MV-4-11 (cell line): ENCODE measurements at regions not wholly inside any gene's neighbourhood (a gene's known extent, or its start where the extent isn't known, plus 50 kb on each side); places are given as distances from the start of the nearest gene placed in this dataset.

Source experiments
- DNase-seq: peaks from one replicate; lab custom pipeline; 2025; lab: John Stamatoyannopoulos, UW

DNA sequence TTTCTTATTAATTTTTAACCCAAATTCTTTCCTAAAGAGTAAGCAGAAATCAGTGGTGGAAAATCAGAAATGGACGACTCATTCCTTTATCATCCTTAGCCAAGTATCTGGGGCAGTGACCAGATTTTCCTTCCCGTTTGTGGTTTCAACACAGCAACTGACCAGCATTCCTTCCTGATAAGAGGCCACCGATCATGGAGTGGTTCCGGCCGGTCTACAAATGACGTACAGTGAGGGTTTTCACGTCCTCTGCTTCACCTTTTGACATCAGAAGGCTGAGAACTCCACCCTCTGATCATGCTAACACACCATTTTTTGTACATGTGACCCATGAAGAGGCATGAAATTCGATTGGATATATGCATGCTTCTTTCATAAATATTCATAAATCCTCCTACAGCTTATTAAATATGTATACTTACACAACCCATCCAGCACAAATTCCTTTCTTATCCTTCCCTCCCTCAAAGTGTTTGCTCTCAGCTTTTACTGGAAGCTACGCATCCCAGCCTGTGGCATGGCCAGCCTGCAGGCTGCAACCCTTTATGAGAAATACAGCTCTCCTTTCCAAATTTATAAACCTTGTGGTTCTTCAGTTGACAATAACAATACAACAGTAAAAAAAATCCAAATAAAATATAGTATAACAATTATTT is 173.0 kb upstream of the CASK start:
- DNase-seq = no peak

DNA sequence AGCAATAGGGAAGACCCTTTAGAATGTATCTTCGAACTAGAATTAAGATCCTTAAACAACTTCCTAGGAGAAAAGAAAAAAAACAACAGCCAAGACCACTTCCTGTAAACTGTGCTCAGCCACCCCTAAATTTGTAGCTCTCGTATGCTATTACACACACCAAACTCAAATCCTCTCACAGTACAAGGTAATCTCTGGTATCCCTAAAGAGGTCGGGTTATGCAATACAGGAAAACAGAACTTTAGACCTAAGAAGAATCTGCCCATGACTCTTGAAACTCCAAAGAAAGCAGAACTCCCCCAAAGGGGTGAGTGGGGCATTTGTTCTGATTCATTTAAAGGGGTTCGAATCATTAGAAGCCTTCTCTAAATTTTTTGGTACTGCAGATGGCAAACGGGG is 170.9 kb upstream of the CASK start:
- peak; percentile 58 for DNase-seq

DNA sequence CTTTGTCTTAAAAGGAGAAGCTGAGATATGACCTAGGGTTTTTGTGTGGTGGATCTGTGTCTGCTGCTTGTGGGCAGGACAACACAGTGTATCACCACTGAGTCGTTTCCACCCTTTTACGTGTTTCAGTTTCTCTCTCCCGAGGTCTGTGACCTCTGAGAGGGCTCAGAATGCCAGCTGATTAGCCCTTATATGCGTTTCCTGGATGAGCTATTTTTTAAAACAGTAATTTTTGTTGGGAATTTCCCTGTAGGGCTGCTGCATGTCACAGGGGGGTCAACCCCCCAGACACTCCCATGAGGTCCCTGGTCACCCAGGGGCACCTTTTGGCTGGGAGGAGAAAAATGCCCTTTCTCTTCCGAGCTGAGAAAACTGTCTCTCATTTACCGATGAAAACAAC is 170.4 kb upstream of the CASK start:
- DNase-seq = no peak

DNA sequence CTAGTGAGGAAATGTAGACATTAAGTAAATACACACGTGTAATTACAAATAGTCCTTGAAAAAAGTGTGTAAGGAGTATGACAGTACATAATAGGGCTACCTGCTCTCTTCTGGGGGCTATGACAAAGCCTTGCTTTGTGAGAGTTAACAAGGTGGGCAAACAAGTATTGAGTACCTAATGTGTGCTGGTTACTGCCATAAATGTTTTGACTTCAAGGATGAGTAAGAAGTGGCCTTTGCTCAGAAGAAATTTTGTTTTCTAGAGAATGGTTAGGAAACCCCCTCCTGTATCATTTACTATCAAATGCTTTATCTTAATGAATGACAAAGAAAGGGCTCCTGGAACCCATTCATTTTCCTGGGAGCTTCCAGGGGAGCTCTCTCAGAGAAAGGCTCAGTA is 167.0 kb upstream of the CASK start:
- no peak for DNase-seq

DNA sequence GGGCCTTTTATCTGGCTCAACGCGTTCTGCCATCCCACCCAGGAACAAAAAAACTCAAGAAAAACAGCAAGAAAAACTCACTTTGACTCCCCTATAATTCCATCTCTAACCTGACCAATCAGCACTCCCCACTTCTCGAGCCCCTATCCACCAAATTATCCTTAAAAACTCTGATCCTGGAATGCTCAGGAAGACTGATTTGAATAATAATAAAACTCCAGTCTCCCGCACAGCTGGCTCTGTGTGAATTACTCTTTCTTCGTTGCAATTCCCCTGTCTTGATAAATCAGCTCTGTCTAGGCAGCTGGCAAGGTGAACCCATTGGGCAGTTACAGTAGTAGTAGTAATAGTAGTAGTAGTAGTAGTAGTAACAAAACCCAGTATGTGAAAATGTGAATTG is 165.7 kb upstream of the CASK start:
- no peak for DNase-seq

DNA sequence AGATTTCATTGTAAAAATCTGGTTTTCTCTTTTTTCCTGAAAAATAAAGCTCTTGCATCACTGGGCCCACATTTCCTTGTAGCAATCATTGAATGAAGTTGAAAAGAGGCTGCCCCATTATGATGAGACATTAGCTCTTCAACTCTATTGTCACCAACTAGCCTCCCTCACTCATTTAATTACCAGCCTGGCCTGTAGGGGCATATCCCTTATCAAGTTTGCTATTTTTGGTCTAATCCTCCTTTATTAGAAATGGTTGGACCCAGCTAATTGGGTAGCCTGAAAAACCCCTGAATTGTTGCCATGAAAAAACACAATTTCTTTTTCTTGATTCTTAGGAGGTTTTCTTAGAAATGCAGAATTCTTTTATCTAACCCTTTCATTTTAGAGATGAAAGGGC is 164.6 kb upstream of the CASK start:
- DNase-seq = no peak

DNA sequence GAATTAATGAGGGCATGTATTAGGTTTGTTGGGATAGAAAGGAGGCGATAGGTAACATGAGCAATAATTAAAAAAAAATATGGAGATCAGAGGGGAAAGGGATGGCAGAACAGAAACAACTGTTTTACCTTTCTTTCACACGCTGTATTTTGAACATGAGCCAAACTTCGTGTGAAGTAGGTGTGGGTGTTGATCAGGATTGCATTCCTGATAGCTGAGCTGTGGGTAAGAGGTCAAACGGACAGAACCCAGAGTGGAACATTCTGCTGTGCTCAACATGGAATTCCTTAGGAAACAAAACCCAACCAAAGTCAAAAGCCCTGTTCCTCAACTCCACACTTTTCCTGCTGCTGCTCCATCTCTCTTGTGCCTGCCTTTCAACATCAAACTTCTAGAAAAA is 162.5 kb upstream of the CASK start:
- DNase-seq = no peak

DNA sequence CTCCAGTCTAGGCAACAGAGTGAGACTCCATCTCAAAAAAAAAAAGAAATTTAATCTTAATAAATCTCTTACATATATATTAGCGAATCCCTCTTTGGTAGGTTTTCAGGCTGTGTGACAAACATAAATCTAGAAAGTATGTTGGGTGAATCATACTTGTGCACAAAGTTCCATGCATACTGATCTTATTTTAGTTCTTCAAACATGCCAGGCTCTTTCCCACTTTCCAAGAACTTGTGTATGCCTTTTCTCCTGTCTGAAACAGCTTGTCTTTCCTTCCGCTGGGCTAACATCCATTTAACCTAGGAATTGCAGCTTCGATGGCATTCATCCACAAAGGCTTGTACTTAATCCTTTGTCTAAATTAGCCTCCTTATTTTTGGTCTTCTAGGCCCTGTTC is 156.6 kb upstream of the CASK start:
- DNase-seq = no peak

DNA sequence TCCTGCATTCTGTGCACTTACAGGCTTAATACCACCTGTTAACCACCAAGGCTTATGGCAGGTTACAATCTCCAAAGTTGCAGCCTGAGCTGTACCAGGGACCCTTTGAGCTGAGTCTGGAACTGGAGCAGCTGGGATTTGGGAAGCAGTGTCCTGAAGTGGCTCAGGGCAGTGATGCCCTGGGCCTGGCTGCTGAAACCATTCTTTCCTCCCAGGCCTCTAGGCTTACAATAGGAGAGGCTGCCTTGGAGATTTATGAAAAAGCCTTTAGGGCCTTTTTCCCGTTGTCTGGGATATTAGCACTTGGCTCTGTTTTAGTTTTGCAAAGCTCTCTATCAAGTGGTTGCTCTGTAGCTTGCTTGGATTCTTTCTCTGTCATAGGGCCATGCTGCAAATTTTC is 154.3 kb upstream of the CASK start:
- no peak for DNase-seq

DNA sequence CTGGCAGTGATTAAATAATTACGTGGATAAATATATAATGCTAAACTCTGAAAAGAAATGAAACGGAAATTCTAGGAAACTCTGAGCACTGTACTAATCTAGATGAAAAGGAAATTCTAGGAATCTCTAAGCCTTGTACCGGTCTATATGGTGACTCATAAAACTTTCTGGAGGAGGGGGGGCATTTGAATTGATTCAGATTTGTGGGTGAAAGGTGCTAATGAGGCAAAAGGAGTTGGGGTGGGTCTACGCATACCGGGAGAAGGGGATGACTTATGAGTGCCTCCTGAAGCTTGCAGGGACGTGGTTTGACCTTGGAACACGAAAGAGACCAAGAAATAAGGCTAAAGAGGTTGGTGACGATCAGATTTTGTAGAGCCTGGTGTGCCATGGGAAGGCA is 151.7 kb upstream of the CASK start:
- DNase-seq = no peak

DNA sequence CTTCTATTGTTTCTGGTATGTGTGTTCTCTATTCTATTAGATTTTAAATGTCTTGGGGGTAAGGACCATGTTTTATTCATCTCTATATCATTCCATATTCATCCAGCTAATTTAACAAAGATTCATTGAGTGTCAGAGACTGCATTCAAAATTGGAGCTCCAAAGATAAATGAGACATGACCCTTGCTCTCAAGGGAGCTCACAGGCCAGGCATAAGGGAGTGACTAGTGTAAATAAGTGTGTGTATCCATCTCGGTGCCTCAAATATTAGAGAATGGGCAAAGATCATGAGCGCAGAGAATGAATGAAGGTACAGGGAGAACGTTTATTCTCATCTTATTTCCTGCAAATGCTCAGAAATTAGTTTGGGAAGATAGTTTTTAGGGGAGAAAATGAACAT is 150.1 kb upstream of the CASK start:
- DNase-seq = no peak

DNA sequence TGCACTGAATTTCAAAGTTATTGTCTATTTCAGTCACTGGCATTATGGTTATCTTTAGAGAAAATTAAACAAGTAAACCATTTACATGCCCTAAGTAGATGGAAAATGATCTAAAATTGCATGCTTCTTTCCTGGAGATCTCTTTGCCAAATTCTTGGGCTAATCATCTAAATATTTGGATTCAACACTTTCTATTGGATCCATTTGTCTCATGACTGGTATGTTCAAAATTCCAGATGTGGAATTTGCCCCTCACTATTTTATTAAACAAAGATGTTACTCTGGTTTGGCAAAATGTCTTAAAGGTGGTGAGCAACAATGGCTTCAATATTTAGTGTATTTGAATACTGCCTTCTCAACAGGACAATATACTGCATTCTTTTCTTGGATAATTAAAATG is 147.5 kb upstream of the CASK start:
- DNase-seq = no peak

DNA sequence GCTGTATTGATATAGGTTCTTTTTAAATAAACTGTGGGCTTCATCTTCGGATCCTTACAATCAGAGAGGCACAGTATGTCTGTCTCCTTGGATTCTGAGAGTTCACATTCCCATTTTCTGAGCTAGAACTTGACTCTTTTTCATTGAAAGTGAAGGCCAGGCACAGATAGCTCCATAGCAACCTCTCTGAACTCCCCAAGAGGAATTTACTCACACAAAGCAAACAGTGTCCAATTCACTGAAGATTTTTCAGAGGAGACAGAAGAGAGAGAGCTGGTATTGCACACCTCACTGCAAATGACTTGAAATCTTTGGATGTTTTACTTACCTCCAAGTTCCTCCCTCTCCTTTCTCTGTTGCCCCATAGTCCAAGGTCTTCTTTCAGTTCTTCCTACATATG is 130.9 kb upstream of the CASK start:
- DNase-seq = no peak

DNA sequence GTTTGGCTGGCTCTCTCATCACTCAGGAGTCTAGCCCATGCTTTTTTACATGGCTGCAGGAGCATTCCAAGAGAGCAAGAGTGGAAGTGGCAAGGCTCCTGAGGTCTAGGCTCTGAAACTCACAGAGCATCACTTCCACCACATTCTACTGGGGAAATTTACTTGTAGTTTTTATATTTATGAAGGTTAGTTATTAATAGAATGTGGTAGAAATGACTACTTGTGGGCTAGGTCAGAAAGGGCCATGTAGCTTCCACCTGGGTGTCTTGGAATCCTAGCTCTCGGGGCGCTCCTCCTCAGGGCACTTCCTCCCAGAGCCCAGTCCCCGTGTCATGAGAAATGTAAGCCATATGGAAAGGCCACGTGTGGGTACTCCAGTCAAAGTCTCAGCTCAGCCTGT is 127.0 kb upstream of the CASK start:
- DNase-seq = no peak

DNA sequence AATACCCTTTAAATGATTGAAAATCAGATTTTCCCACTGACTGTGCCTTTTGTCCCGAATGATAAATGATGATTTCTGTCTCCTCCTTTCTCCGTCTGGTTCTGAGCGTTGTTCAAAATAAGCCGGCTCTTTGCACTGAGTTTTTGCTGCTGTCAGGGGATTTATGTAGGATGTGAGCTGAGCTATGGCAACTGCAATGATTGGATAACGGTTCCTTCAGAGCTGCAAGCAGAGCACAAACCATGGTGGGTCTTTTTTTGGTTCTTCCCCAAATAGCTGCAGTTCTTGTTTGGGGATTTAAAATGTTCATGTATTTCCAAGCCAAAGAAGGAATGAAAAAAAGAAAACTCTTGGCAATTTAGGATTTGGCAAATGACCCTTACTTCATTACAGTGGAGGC is 124.5 kb upstream of the CASK start:
- DNase-seq = no peak

DNA sequence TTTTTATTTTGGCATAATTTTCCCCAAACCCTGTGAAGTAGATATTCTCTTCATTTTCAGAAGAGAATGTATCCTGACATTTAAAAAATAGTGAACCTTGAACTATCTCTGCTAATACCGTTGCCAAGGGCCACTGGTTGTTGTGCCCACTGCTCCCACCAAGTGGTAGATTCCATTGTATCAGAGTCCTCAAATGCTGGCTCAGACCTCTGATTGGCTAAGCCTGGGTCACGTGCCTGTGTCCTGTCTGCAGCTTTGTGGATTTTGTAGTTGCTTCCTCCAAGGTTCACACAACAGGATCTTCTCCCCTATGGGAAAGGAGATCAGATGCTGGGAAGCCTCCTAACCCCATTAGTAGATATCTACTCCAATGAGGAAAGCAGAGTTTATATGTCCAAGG is 104.8 kb upstream of the CASK start:
- no peak for DNase-seq

DNA sequence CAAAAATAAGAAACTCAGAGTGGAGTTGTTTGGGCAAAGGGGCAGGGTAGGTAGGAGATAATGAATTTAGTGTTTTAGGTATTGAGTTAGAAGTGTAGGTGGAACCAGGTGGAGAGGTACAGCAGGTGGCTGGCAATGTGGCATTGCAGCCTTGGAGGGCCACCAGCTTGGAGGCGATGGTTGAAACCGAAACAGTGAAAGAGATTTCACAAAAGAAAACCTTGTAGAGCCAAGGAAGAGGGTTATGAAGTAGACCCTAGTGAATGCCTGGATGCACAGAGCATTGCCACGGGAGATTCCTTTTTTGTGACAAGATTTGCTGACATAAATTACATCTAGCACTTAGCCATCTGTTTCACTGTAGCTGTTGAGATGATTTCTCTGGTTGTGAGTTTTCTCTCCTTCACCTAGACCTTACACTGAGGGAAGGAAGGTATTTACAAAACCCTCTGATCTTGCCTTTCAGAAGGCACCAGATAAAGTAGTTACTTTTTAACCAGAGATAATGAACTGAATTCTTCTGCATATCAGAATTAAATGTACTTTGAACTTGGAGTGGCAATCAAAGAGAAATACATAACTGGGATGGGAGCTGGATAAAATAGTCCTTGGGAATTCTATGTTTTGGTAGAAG is 104.1 kb upstream of the CASK start:
- no peak for DNase-seq

DNA sequence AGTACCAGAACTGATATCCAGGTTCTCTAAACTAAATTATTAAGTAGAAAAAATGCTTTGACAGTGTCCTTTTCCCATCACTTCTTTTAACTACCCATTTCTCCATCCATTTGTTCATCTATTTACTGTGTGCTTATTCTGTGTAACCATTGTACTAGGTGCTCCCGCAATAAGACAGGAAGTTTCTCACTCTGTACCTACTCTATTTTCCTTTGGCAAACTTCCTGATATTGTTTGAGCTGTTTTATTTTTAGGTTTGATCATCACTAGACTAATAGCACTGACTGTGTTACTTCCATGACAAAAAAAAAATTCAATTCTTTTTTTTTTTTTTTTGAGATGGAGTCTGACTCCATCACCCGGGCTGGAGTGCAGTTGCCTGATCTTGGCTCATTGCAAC is 102.5 kb upstream of the CASK start:
- no peak for DNase-seq

DNA sequence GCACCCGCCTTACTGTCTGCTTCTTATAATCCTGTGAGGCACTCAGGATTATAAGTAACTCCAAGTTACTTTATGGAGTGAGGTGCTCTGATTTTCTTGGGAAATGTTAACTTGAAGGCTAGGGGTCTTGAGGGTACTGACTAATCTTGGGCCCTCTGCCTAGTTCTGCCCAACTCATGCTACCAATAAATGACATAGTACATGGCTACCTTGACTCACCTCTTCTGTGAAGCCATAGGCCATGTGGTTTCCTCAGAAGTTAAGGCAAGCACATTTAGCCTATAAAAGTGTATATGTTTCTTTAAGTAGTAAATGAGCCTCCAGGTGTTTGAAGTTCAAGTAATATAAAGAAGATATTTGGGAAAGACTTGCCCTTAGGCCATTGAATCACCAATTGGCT is 99.8 kb upstream of the CASK start:
- no peak for DNase-seq

DNA sequence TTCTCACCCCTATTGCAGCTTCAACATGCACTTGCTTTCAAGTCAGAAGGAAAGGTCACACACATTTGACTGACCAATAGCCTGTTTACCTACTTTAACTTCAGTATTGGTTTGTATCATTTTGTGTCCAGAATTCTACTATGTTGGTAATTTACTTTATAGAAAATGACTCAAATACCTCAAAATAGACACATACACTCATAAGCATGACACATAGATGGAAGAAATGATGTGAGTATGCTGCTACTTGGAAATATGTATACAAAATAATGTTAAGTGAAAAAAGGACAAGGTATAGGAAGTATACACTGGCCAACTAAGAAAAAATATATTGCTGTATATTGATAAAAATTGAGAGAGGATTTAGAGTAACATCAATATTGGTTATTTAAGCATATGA is 98.8 kb upstream of the CASK start:
- DNase-seq = no peak

DNA sequence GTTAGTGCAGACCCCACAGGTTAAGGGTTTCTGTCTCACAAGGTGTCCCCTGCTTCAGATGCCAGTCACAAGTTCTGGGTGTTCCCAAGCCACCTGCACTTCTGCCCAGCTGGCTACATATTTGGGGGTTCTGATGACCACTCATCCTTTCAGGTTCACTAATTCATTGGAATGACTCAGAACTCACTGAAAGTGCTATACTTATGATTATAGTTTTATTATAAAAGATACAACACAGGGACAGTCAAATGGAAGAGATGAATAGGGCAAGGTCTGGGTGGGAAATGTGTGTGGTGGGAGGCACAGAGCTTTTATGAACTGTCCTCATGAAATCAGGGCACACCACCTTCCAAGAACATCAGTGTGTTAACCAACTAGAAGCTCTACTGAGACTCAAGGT is 97.7 kb upstream of the CASK start:
- DNase-seq = no peak

DNA sequence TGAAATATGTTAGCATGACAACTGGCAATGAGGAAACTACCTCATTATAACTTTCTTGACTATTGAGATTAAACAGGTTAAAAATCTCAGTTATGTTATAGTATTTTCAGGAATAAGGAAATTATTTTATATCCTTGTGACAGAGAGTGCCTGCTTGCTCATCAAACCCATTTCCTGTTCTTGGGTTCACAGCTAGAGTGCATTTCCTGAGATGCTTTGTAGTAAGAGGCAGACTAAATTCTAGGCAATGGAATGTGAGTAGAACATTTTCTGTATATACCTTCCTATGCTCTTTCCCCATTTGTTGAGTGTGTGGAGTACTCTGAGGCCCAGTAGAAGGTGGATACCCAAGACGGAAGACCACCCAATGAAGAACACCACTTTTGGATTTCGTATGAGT is 96.9 kb upstream of the CASK start:
- DNase-seq = no peak

DNA sequence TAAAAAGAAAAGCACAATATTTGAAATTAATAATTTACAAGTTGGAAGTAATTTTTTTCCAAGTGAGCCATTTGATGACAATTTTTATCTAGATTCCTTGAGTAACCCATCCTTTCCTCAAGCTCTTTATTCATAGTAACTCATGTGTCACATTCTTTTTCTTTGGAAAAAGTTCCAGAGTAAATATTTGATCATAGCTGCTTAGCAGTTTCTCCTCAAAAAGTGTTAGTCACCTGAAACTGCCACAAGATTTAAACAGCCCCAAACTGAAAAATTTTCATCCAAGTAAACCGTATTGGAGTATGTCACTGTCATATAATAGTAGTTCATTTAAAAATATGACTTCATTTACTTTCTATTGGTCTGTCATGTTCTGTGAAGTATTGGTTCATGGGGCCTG is 94.6 kb upstream of the CASK start:
- no peak for DNase-seq

DNA sequence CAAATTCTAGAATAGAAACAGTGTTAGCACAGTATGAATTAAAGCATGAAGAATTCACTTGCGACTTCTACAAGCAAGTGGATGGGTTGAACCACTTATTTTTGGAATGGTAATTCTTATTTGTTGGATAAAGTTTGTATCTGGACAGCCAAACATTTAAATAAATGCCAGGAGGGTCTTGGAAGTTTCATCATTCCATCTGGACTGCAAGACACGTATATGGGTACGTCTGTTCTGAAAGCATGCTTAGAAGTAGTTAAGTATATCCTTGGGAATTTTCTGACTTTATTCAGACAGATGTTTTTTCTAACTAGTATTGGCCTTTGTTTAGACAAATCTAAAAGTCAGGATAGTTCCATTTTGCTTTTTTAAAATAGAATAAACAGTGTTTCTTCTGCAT is 77.5 kb upstream of the CASK start:
- no peak for DNase-seq

DNA sequence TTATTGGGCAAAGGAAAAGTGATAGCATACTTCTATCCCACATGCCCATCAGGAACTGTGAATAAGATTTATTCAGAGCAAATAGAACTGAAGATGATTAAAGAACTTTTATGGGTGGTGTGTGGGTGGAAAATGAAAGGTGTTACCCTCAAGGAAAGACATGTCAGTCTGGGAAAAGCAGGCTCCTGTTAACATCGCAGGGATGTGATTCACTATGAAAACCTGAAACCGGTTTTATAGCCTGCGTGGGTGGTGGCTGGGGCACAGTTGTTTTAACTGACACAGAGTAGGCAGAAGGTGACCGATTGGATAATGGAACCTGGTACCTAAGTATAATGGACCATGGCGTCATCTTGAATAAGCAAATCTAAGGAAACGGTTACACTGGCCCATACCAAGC is 61.3 kb upstream of the CASK start:
- no peak for DNase-seq
